Stimulated activated effector memory CD8-positive, alpha-beta T cell treated with anti-CD3 and anti-CD28 coated beads, Interleukin-12 subunit alpha, Interleukin-12 subunit beta, amount 100 ng/mL, for 72 hours (primary cell): ENCODE measurements at regions not wholly inside any gene's neighbourhood (a gene's known extent, or its start where the extent isn't known, plus 50 kb on each side); places are given as distances from the start of the nearest gene placed in this dataset.

Experiments used
- ATAC-seq: fragments of 150-1000 bp; cut with Tn5 transposase; 2 replicates; pipeline ENCODE4 v1.10.0; 2021
- DNase-seq, 2 donors: peaks; one replicate each; pipeline ENCODE4 v3.0.0; 2021 to 2022; ENCODE audit warnings: low spot score in 2 of 2
- H3K27ac Mint-ChIP-seq: one replicate; pipeline ENCODE4 v1.8.0; 2022; ENCODE audit warnings: mild to moderate bottlenecking, mixed read lengths
- H3K36me3 Mint-ChIP-seq: one replicate; pipeline ENCODE4 v1.8.0; 2022; ENCODE audit warnings: mild to moderate bottlenecking, mixed read lengths
- H3K4me1 Mint-ChIP-seq: one replicate; pipeline ENCODE4 v1.8.0; 2022; ENCODE audit warnings: mixed read lengths
- H3K4me3 Mint-ChIP-seq: one replicate; pipeline ENCODE4 v1.8.0; 2022; ENCODE audit warnings: mild to moderate bottlenecking, mixed read lengths
- H3K9me3 Mint-ChIP-seq: one replicate; pipeline ENCODE4 v1.8.0; 2022; ENCODE audit warnings: mixed read lengths

DNA sequence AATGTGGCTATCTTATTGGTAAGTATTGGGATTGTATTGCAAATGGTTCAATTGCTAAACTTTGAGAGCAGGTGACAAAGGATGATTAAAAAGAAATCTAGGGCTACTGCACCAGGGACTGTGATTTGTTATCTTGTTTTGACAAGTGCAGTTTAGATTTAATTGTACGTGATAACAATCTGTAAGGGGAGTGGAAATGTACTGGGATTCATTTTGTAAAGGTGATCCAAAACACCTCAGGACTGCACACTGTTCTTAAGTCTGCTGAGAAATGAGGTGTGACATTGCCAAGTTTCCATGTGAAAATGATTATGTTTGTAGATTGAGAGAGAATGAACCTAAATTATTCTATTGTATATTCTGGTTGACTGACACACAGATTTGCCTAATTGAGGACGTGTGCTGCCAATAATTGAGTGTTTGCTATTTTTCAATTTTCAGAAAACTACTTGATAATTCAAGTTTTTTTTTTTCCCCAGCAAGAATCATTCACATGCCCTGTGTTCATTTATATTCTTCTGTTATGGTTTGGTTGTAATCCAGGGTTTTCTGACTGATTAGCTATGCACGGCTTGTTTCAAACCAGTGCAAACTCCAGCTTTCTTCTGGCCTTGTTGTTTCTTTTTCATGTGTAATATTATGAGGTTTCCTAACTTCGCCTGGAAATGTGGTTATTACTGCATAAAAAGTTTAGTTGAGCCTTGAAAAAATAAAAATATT, 308.0 kb downstream of the OLFM4 start:
- ATAC-seq (no peak), DNase-seq (no peak)
- Mint-ChIP-seq H3K4me1 (no peaks in the 10 kb centered on the region), H3K36me3 (no peaks in the 10 kb centered on the region), H3K4me3 (no peak overlapping the region), H3K9me3 (peaks cover 11% of the 10 kb centered on the region), H3K27ac (no peak overlapping the region)

DNA sequence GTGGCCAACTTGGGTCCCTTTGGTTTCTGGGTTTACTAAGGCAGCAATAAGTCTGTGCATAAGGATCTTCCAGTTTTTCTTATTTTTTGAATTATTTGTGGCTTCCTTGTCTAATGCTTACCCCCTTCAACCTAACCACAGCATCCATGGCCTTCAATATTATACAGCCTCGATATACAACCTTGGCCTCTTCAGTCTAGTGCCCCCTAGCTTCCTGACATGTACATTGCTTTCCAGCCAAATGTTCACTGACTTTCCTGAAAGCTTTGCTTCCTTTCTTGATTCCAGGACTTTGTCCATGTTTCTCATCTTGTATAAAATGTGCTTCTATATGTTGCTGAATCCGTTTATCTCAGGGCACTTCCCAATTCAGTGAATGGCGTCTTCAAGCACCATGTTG, 310.1 kb downstream of the OLFM4 start:
- DNase-seq, result no peak
- H3K4me1 Mint-ChIP-seq, result no peaks in the 10 kb centered on the region
- no peaks in the 10 kb centered on the region for H3K36me3 Mint-ChIP-seq
- ATAC-seq, result no peak
- H3K4me3 Mint-ChIP-seq, result no peak overlapping the region
- peaks cover 19% of the 10 kb centered on the region for H3K9me3 Mint-ChIP-seq
- H3K27ac Mint-ChIP-seq, result no peak overlapping the region

GRCh38 chr13:53340505-53341143, 312.0 kb downstream of the OLFM4 start:
- Mint-ChIP-seq H3K27ac (no peak overlapping the region), H3K4me1 (no peaks in the 10 kb centered on the region), H3K36me3 (no peaks in the 10 kb centered on the region), H3K4me3 (no peak overlapping the region), H3K9me3 (peaks cover 18% of the 10 kb centered on the region)
- DNase-seq (no peak), ATAC-seq (no peak)

GRCh38 chr13:53341144-53341510, 312.5 kb downstream of the OLFM4 start:
- no peak overlapping the region for H3K27ac Mint-ChIP-seq
- peaks cover 17% of the 10 kb centered on the region for H3K9me3 Mint-ChIP-seq
- no peak overlapping the region for H3K4me3 Mint-ChIP-seq
- DNase-seq (no peak), ATAC-seq (no peak)
- H3K36me3 Mint-ChIP-seq, result no peaks in the 10 kb centered on the region
- no peaks in the 10 kb centered on the region for H3K4me1 Mint-ChIP-seq

- no peak for ATAC-seq
- no peak overlapping the region for H3K4me3 Mint-ChIP-seq
- DNase-seq, result no peak
- H3K27ac Mint-ChIP-seq, result no peak overlapping the region
- peaks cover 17% of the 10 kb centered on the region for H3K9me3 Mint-ChIP-seq
- H3K36me3 Mint-ChIP-seq, result no peaks in the 10 kb centered on the region
- H3K4me1 Mint-ChIP-seq, result no peaks in the 10 kb centered on the region
Observed at GRCh38 chr13:53342623-53343360, 314.2 kb downstream of the OLFM4 start.

GRCh38 chr13:53343361-53343744, 314.7 kb downstream of the OLFM4 start:
- ATAC-seq, result no peak
- H3K4me3 Mint-ChIP-seq, result no peak overlapping the region

DNA sequence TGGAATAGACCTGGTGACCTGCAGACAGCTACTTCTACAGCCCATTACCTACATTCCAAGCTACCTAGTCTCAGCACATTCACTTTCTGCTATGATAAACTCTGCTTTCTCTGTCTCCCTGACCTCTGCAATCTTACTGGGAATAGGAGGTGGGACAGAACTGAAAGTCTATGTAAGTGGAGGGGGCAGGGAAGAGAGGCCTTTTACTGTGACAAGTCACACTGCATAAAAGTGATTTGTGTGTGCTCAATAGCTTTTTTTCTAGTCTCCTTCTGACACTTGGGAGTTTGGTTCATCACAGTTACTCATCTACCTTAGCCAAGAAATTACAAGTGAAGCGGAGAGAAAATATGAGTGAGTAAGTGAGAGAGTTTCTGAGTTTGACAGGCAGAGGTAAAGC, 322.4 kb downstream of the OLFM4 start:
- Mint-ChIP-seq H3K36me3 (no peaks in the 10 kb centered on the region), H3K4me3 (no peak overlapping the region), H3K9me3 (peaks cover 18% of the 10 kb centered on the region), H3K4me1 (no peaks in the 10 kb centered on the region), H3K27ac (no peak overlapping the region)
- no peak for DNase-seq
- ATAC-seq, result no peak

More at GRCh38 chr13:53343361-53343744, 314.7 kb downstream of the OLFM4 start:
- no peak for DNase-seq
- Mint-ChIP-seq H3K9me3 (peaks cover 21% of the 10 kb centered on the region), H3K36me3 (no peaks in the 10 kb centered on the region), H3K4me1 (no peaks in the 10 kb centered on the region), H3K27ac (no peak overlapping the region)

DNA sequence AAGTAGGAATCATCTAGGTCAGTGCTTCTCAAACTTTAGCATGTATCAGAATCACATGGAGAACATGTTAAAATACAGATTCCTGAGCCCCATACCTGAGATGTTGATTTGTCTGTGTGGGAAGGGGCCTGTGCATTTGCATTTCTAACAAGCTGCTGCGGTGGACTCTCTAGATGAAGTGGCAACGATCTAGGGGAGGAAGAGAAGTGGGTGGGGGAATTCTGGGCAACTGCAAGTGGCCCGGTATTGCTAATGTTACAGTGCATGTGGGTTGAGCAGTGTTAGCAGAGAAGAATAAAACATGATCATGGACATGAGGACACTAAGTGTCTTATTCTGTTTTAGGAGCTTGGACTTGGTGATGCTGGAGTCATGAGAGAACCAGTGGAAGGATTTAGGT, 329.0 kb downstream of the OLFM4 start:
- peak; percentile 31 for ATAC-seq
- no peak overlapping the region for H3K27ac Mint-ChIP-seq
- no peak overlapping the region for H3K4me3 Mint-ChIP-seq
- H3K4me1 Mint-ChIP-seq, result no peaks in the 10 kb centered on the region
- no peaks in the 10 kb centered on the region for H3K36me3 Mint-ChIP-seq
- DNase-seq, result no peak
- peaks cover 17% of the 10 kb centered on the region for H3K9me3 Mint-ChIP-seq

DNA sequence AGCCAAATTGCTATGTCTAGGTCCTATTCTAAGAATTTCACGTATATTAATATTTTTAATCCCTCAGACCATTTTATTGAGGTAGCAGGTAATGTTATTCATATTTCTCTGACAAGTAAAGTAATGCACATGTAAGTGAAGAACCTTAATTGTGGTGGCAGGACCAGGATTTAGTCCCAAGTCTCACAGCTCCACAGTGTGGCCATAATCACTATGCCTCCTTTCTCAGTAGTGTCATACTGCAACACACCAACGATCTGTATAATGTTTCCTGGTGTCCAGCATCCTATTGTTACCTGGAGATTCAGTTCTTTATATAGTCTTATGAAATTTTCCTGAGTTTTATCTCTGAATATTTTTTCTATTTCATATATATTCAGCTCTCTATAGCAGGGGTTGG, 340.3 kb downstream of the OLFM4 start:
- ATAC-seq, result no peak
- no peak overlapping the region for H3K27ac Mint-ChIP-seq
- no peaks in the 10 kb centered on the region for H3K4me1 Mint-ChIP-seq
- peaks cover 4% of the 10 kb centered on the region for H3K9me3 Mint-ChIP-seq
- no peak for DNase-seq
- H3K36me3 Mint-ChIP-seq, result no peaks in the 10 kb centered on the region
- no peak overlapping the region for H3K4me3 Mint-ChIP-seq

GRCh38 chr13:53379485-53379884, 350.9 kb downstream of the OLFM4 start:
- Mint-ChIP-seq H3K4me1 (no peaks in the 10 kb centered on the region), H3K27ac (no peak overlapping the region), H3K4me3 (no peak overlapping the region), H3K36me3 (no peaks in the 10 kb centered on the region), H3K9me3 (peaks cover 7% of the 10 kb centered on the region)
- ATAC-seq, result no peak
- no peak for DNase-seq

DNA sequence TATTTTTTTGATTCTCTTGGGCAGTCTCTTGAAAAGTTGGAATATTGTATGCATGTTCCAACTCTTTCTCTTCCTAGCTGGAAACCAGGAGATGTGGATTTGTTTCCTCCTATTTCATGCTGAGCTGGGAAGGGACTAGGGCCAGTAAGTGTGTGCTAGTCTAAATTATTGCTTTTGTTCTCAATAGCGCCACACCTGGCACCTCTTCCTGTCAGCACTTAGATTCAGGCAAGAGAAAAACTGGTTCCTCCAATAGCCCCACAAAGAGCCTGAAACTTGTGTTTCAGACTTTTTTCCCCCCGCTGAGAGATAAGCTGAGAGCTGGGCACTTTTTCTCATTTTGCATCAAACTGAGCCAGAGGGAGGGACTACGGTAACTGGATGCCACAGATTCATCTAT, 353.4 kb downstream of the OLFM4 start:
- DNase-seq, result no peak
- Mint-ChIP-seq H3K27ac (no peak overlapping the region), H3K4me1 (no peaks in the 10 kb centered on the region), H3K36me3 (no peaks in the 10 kb centered on the region), H3K9me3 (peaks cover 14% of the 10 kb centered on the region), H3K4me3 (no peak overlapping the region)
- ATAC-seq, result no peak

DNA sequence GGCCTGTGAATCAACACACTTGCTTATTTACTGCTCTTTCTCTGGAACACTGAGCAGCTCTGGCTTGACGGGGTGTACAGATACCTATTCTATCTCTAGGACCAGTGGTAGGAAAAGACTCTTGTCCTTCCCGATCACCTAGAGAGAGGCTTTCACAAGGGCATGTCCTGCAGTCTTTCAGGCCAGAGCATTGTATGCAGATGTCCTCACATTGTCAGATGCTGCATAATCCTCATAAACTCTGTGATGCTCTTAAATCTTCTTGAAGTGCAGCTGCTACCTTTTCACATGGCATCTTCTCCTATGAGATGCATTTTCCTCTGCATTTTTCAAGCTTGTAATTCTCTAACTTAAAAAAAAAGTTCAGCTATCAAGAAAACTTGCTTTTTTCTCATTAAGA, 369.4 kb downstream of the OLFM4 start:
- Mint-ChIP-seq H3K4me3 (no peak overlapping the region), H3K4me1 (no peaks in the 10 kb centered on the region), H3K36me3 (no peaks in the 10 kb centered on the region), H3K9me3 (peaks cover 6% of the 10 kb centered on the region), H3K27ac (no peak overlapping the region)
- ATAC-seq, result no peak
- DNase-seq, result no peak

GRCh38 chr13:53405616-53406015, 377.0 kb downstream of the OLFM4 start:
- Mint-ChIP-seq H3K4me3 (no peak overlapping the region), H3K36me3 (no peaks in the 10 kb centered on the region), H3K27ac (no peak overlapping the region), H3K4me1 (no peaks in the 10 kb centered on the region), H3K9me3 (peaks cover 3% of the 10 kb centered on the region)
- no peak for ATAC-seq
- DNase-seq, result no peak

DNA sequence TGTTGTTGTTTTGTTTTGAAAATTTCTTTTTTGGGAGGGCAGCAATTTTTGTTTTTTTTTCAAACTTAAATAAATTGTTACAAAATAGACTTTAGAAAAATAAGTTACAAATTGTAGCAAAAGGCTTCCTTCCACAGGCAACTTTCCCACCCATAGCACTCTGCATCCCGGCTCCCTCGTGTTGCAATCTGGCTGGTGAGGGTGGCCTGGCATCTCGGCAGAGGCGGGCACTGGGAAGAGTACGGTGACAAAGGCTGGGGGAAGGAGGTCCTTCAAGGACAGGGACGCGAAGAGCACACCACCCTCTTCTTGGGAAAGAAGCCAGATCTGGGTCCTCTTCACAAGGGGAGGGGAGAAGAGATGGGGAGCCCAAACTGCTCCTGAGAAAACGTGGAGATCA, 379.7 kb downstream of the OLFM4 start:
- Mint-ChIP-seq H3K9me3 (peaks cover 6% of the 10 kb centered on the region), H3K36me3 (no peaks in the 10 kb centered on the region), H3K4me3 (no peak overlapping the region), H3K4me1 (no peaks in the 10 kb centered on the region), H3K27ac (no peak overlapping the region)
- DNase-seq, result no peak
- ATAC-seq, result no peak

DNA sequence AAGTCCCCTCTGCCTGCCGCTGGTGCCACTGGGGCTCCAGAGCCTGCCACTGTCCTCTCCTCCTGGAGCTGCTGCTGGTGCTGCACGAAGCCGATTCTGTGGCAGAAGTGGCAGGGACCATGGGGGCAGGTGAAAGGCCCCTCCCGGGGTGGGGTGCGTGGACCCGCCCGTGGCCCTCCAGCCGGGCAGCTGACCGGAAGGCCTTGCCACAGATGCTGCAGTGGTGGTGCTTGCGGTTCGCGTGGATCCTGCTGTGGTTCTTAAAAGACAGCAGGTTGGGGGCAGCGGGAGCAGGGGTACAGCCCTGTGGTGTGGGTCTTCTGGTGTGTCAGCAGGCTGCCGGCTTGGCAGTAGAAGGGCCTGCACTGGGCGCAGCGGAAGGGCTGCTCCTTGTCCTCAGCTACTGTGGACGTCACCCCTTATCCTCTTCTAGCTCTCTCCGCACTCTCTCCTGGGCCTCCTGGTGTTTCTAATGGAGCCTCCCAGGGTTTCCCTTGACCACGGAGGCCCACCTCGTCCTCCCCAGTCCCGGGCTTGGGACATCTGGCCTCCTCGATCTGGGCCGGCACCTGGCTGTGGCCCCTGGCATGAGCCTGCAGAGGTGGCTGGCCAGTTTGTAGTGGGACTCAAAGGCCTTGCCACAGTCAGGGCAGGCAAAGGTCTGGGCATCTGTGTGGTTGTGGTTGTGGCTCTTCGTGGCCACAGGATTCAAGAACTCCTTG, 380.4 kb downstream of the OLFM4 start:
- peaks cover 6% of the 10 kb centered on the region for H3K9me3 Mint-ChIP-seq

More for the DNA sequence above, 380.4 kb downstream of the OLFM4 start:
- DNase-seq (no peak), ATAC-seq (no peak)
- Mint-ChIP-seq H3K4me1 (no peaks in the 10 kb centered on the region), H3K27ac (no peak overlapping the region), H3K36me3 (no peaks in the 10 kb centered on the region), H3K4me3 (no peak overlapping the region)
